GM12801 (cell line): ENCODE measurements at regions not wholly inside any gene's neighbourhood (a gene's known extent, or its start where the extent isn't known, plus 50 kb on each side); places are given as distances from the start of the nearest gene placed in this dataset.

ENCODE experiments used
- TF ChIP-seq, protein P1 (sequence below): IDR thresholded peaks from one replicate; pipeline ENCODE4 v1.5.1; 2011; ENCODE audit warnings: control low read depth; ENCODE audit not compliant: insufficient read length; ENCODE audit errors: extremely low read depth

DNA sequence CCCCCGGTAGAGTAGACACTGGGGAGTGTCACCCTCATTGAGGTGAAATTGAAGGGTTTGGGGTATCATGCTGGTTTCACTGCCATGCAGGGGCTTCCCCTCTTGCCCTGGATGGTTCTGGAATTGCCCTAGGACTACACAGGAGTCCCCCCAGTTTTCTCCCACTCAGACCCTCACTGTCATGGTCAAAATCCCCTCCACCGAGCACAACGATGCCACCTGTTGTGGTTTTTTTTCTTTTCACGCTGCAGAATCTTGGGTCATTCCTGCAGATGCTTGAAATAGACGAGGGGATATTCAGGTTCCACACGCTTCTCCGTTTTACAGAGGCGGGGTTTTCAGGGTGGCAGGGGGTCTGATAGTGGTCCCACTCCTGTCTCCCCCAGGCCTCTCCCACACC is 255.6 kb downstream of the ENGASE start:
- TF ChIP-seq, protein P1, sequence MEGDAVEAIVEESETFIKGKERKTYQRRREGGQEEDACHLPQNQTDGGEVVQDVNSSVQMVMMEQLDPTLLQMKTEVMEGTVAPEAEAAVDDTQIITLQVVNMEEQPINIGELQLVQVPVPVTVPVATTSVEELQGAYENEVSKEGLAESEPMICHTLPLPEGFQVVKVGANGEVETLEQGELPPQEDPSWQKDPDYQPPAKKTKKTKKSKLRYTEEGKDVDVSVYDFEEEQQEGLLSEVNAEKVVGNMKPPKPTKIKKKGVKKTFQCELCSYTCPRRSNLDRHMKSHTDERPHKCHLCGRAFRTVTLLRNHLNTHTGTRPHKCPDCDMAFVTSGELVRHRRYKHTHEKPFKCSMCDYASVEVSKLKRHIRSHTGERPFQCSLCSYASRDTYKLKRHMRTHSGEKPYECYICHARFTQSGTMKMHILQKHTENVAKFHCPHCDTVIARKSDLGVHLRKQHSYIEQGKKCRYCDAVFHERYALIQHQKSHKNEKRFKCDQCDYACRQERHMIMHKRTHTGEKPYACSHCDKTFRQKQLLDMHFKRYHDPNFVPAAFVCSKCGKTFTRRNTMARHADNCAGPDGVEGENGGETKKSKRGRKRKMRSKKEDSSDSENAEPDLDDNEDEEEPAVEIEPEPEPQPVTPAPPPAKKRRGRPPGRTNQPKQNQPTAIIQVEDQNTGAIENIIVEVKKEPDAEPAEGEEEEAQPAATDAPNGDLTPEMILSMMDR = no peak

DNA sequence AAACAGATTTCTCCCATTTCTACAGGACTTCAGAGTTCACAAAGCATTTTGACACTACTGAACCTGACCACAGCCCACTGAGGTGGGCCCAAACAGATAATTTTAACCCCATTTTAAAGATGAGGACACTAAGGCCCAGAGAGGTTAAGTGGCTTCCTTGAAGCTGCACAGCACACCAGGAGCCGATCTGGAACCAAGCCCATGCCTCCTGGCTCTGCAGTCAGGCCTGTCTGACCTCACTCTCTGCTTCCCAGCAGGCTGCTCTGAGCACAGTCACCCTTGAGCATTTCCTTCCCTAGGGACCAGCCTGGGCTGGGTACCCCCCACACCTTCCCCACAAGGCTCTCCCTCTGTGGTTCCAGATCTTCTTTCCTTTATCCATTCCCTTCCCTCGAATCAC is 252.2 kb downstream of the ENGASE start:
- TF ChIP-seq, protein P1 = no peak

DNA sequence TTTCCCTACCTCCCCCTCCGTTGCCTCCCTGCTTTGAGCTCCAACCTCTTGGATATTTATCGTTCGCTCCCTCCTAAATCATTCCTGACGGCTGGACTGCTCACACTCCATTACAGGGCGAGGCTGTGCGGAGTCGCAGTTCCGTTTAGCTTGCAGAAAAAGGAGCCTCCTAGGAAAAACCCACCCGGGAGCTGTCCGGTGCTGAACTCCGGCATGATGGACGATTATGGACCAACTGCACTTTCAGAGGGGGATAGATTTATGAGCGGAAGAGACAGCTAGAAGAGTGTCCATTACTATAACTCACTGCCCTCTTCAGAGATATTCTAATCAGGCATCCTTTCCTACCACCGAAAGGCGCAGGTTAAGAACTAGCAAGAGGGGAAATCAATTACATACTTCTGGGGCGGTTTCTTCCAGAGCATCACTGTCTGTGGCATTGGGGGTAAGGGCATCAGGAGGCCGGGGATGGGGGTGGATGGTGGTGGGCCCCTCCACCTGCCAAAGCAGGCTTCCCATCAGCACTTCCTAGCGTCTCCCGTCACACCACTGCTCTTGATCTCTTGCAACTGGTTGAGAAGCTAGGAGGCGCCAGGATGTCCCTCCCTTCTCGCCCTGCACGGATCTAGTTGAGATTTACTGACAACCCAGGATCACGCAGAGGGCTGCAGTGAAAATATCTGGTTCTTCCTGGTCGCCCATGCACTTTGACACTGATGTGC is 251.2 kb downstream of the ENGASE start:
- TF ChIP-seq, protein P1 = no peak

DNA sequence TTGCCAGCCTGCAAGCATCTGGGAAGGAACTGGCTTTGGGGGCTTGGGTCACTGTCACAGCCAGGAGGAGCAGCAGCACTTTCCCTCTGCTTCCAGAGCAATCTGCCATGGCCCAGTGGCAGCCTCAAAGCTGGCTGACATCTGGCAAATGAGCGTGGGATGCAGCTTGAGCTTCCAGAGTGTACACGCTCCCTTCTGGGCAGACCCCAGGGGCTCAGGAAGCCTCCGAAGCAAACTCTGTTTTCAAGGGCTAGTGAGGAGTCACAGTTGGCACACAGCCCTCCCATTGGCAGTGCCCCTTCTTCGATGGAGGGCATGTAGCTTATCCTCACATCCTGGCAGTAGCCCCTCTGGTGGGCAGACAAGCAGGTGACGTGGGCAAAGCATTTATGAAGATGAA is 249.6 kb downstream of the ENGASE start:
- TF ChIP-seq, protein P1 = no peak

DNA sequence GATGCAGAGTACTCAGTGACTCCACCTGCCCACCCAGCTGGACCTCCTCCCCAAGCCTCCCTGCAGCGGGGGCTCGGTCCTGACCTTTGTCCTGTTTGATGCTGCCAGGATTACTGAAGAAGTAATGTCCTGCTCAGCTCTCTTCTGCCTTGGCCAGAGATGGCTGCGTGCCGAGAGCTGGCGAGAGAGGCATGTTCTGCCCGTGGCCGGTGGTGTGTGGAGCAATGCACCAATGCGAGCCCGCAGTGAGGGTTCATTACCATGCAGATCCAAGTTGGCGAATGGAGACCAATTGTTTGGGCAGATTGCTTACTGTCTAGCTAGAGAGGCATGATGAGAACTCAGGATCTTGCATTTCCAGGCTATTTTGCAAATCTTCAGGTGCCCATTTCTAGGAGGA is 248.9 kb downstream of the ENGASE start:
- TF ChIP-seq, protein P1 = no peak

DNA sequence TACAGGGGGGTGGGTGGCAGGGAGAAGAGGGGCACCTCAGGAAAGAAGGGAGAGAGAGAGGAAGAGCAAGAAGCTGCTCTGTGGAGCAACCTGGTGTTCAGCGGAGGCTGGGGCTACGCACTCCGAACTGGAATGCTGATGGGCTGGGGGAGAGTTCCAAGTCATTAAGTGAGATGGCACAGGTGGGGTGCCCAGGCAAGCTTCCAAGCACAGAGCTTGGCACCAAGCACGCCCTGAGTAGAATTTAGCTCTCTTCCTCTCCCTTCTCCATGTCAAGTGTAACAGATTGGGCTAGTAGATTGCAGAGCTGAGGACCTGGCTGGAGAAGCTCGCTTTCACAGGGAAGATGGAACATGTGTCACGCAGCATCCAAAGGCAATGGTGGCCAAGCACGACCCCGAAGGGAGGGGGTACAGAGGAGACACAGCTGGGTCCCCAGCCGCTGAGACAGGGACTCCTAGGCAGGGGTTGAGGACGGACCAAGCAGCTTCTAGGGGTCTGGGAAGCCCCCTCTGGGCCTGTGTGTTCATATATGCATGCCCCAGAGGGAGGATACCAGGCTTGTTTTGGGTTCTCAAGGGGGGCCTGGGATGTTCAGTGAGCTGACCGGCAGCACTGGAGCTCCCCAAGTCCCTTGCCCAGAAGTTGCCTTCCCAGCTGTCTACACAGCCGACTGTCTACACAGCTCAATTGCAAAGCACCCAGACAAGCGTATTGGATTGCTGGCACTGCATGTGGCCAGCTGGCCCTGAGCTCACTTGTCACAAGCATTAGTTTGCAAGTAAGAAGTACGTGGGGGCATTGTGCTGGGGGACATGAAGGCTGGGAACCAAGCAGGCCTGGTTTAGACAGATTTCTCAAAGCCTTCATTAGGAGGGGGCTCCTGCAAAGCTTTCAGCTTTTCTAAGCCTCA is 247.8 kb downstream of the ENGASE start:
- TF ChIP-seq, protein P1 = no peak

DNA sequence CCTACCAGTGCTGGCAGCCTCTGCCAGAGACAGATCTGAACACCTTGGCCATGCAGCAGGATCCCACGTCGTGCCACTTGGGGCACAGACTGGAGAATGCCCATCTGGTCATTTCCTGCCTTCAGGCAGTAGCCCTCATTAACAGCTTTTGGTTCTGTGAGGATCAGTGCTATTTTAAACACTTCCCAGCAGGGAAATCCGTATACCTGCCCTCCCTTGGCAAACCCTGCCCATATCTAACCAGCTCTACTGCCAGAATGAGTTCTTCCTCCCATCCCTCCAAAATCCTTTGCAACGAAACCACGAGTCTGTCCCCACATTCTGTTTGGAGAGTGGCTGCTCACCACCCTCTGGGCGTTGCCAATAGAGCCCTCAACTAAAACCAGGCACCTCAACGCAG is 245.7 kb downstream of the ENGASE start:
- TF ChIP-seq, protein P1 = no peak
